ENCODE measurements at regions not wholly inside any gene's neighbourhood (a gene's known extent, or its start where the extent isn't known, plus 50 kb on each side); places are given as distances from the start of the nearest gene placed in this dataset.

DNA sequence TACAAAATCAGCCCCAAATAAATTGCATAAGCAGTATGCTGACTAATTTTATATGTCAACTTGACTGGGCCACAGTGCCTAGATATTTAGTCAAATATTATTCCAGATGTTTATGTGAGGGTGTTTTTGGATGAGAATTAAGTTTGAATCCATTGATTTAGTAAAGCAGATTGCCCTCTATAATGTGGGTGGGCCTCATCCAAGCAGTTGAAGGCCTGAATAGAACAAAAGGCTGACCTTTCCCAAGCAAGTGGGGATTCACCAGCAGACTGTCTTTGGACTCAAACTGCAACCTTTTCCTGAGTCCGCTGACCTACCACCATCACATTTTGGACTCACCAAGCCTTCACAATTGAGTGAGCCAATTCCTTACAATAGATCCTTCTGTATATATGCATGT is 186.4 kb downstream of the ARHGAP12 start:
- Histone ChIP-seq H3K4me1 (ENCODE audit: control insufficient read depth in 4 of 4, insufficient read depth in 4 of 4, low read length in 3 of 4) (no peaks in the 10 kb centered on the region), H3K27ac (ENCODE audit: low read depth in 1 of 2, low read length in 2 of 2) (no peak overlapping the region), H3K4me3 (ENCODE audit: low read depth in 1 of 3, low read length in 3 of 3) (no peak overlapping the region), H3K36me3 (ENCODE audit: control insufficient read depth in 4 of 4, insufficient read depth in 3 of 4, low read depth in 1 of 4, low read length in 3 of 4) (no peaks in the 10 kb centered on the region), H3K9ac (ENCODE audit: low read depth in 1 of 2, low read length in 2 of 2) (no peak overlapping the region), H3K27me3 (ENCODE audit: control insufficient read depth in 4 of 4, insufficient read depth in 4 of 4, low read length in 3 of 4) (no peaks in the 10 kb centered on the region), H3K9me3 (ENCODE audit: control insufficient read depth in 4 of 4, low read length in 3 of 4) (no peaks in the 10 kb centered on the region)
- TF ChIP-seq, protein P1, sequence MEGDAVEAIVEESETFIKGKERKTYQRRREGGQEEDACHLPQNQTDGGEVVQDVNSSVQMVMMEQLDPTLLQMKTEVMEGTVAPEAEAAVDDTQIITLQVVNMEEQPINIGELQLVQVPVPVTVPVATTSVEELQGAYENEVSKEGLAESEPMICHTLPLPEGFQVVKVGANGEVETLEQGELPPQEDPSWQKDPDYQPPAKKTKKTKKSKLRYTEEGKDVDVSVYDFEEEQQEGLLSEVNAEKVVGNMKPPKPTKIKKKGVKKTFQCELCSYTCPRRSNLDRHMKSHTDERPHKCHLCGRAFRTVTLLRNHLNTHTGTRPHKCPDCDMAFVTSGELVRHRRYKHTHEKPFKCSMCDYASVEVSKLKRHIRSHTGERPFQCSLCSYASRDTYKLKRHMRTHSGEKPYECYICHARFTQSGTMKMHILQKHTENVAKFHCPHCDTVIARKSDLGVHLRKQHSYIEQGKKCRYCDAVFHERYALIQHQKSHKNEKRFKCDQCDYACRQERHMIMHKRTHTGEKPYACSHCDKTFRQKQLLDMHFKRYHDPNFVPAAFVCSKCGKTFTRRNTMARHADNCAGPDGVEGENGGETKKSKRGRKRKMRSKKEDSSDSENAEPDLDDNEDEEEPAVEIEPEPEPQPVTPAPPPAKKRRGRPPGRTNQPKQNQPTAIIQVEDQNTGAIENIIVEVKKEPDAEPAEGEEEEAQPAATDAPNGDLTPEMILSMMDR (IDR thresholded peaks at IDR 0.05; ENCODE audit: low read depth, low read length, missing input control) = no peak
- TF ChIP-seq RXRA (IDR thresholded peaks at IDR 0.05) = no peak
- TF ChIP-seq GABPA (IDR thresholded peaks at IDR 0.05 in 1 of 2, conservative IDR thresholded peaks at IDR 0.05 in 1 of 2) = no peak
- no peak for TF ChIP-seq JUND (IDR thresholded peaks at IDR 0.05)
- TF ChIP-seq, protein P2, sequence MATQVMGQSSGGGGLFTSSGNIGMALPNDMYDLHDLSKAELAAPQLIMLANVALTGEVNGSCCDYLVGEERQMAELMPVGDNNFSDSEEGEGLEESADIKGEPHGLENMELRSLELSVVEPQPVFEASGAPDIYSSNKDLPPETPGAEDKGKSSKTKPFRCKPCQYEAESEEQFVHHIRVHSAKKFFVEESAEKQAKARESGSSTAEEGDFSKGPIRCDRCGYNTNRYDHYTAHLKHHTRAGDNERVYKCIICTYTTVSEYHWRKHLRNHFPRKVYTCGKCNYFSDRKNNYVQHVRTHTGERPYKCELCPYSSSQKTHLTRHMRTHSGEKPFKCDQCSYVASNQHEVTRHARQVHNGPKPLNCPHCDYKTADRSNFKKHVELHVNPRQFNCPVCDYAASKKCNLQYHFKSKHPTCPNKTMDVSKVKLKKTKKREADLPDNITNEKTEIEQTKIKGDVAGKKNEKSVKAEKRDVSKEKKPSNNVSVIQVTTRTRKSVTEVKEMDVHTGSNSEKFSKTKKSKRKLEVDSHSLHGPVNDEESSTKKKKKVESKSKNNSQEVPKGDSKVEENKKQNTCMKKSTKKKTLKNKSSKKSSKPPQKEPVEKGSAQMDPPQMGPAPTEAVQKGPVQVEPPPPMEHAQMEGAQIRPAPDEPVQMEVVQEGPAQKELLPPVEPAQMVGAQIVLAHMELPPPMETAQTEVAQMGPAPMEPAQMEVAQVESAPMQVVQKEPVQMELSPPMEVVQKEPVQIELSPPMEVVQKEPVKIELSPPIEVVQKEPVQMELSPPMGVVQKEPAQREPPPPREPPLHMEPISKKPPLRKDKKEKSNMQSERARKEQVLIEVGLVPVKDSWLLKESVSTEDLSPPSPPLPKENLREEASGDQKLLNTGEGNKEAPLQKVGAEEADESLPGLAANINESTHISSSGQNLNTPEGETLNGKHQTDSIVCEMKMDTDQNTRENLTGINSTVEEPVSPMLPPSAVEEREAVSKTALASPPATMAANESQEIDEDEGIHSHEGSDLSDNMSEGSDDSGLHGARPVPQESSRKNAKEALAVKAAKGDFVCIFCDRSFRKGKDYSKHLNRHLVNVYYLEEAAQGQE (IDR thresholded peaks at IDR 0.05) = no peak
- TF ChIP-seq RAD21 (IDR thresholded peaks at IDR 0.05) = no peak
- no peak for TF ChIP-seq TAF1 (conservative IDR thresholded peaks at IDR 0.05)
- TF ChIP-seq YY1 (IDR thresholded peaks at IDR 0.05) = no peak
- no peak for TF ChIP-seq NR2F2 (IDR thresholded peaks at IDR 0.05)
- no peak for DNase-seq (ENCODE audit: low spot score)
- whole genome bisulfite sequencing = 98% methylated on average over 1 of the region's 1 CpG

DNA sequence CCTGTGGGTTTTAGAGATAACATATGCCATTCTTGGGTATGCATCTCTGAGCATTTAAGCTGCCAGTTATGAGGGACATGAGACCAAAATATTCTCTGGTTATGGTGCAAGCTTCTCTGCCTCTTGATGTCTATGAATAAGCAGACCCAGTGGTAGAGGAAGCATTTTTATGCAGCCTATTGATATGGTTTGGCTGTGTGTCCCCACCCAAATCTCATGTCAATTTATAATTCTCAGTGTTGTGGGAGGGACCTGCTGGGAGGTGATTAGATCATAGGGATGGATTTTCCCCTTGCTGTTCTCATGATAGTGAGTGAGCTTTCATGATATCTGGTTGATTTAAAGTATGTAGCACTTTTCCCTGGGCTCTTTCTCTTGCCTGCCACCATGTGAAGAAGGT is 187.2 kb downstream of the ARHGAP12 start:
- no peak overlapping the region for H3K9ac ChIP-seq (ENCODE audit: low read depth in 1 of 2, low read length in 2 of 2)
- no peaks in the 10 kb centered on the region for H3K4me1 ChIP-seq (ENCODE audit: control insufficient read depth in 4 of 4, insufficient read depth in 4 of 4, low read length in 3 of 4)
- no peaks in the 10 kb centered on the region for H3K9me3 ChIP-seq (ENCODE audit: control insufficient read depth in 4 of 4, low read length in 3 of 4)
- H3K27ac ChIP-seq (ENCODE audit: low read depth in 1 of 2, low read length in 2 of 2) = no peak overlapping the region
- no peak overlapping the region for H3K4me3 ChIP-seq (ENCODE audit: low read depth in 1 of 3, low read length in 3 of 3)
- DNase-seq (ENCODE audit: low spot score) = no peak
- no peaks in the 10 kb centered on the region for H3K36me3 ChIP-seq (ENCODE audit: control insufficient read depth in 4 of 4, insufficient read depth in 3 of 4, low read depth in 1 of 4, low read length in 3 of 4)
- no peaks in the 10 kb centered on the region for H3K27me3 ChIP-seq (ENCODE audit: control insufficient read depth in 4 of 4, insufficient read depth in 4 of 4, low read length in 3 of 4)
- TF ChIP-seq, protein P3, sequence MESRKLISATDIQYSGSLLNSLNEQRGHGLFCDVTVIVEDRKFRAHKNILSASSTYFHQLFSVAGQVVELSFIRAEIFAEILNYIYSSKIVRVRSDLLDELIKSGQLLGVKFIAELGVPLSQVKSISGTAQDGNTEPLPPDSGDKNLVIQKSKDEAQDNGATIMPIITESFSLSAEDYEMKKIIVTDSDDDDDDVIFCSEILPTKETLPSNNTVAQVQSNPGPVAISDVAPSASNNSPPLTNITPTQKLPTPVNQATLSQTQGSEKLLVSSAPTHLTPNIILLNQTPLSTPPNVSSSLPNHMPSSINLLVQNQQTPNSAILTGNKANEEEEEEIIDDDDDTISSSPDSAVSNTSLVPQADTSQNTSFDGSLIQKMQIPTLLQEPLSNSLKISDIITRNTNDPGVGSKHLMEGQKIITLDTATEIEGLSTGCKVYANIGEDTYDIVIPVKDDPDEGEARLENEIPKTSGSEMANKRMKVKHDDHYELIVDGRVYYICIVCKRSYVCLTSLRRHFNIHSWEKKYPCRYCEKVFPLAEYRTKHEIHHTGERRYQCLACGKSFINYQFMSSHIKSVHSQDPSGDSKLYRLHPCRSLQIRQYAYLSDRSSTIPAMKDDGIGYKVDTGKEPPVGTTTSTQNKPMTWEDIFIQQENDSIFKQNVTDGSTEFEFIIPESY (IDR thresholded peaks at IDR 0.05) = no peak

DNA sequence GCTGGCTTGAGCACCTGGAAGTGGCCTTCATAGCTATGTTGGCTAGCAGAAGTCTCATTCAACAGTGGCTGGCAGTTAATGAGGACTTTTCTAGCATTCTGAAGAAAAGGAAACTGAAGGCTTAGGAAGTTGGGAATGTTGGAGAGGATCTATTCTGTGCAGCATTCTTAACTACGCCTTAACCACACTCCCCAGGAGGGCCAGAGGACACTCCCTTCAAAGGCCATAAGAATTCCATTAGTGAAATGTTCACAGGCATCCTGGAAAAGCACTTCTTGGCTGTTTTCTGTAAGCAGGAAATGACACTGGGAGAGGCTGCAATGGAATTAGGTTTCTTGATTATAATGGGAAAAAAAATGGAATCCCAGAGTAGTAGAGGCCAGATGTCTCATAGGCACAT is 188.9 kb downstream of the ARHGAP12 start:
- no peaks in the 10 kb centered on the region for H3K9me3 ChIP-seq (ENCODE audit: control insufficient read depth in 4 of 4, low read length in 3 of 4)
- no peaks in the 10 kb centered on the region for H3K36me3 ChIP-seq (ENCODE audit: control insufficient read depth in 4 of 4, insufficient read depth in 3 of 4, low read depth in 1 of 4, low read length in 3 of 4)
- H3K4me1 ChIP-seq (ENCODE audit: control insufficient read depth in 4 of 4, insufficient read depth in 4 of 4, low read length in 3 of 4) = no peaks in the 10 kb centered on the region
- 80% methylated on average over 1 of the region's 1 CpG for WGBS
- no peak for DNase-seq (ENCODE audit: low spot score)
- TF ChIP-seq RXRA (IDR thresholded peaks at IDR 0.05) = no peak
- TF ChIP-seq EGR1 (IDR thresholded peaks at IDR 0.05; ENCODE audit: low read depth in 2 of 2) = no peak
- TF ChIP-seq RAD21 (IDR thresholded peaks at IDR 0.05) = no peak
- TF ChIP-seq, protein P4, sequence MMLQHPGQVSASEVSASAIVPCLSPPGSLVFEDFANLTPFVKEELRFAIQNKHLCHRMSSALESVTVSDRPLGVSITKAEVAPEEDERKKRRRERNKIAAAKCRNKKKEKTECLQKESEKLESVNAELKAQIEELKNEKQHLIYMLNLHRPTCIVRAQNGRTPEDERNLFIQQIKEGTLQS (IDR thresholded peaks at IDR 0.05) = no peak
- no peak for TF ChIP-seq SP1 (IDR thresholded peaks at IDR 0.05)
- no peak for TF ChIP-seq YY1 (IDR thresholded peaks at IDR 0.05)
- TF ChIP-seq FOXA1 (IDR thresholded peaks at IDR 0.05) = no peak
- TF ChIP-seq GABPA (IDR thresholded peaks at IDR 0.05 in 1 of 2, conservative IDR thresholded peaks at IDR 0.05 in 1 of 2) = no peak
- TF ChIP-seq NR2F2 (IDR thresholded peaks at IDR 0.05) = no peak
- TF ChIP-seq JUND (IDR thresholded peaks at IDR 0.05) = no peak
- no peak overlapping the region for H3K27ac ChIP-seq (ENCODE audit: low read depth in 1 of 2, low read length in 2 of 2)
- H3K4me3 ChIP-seq (ENCODE audit: low read depth in 1 of 3, low read length in 3 of 3) = no peak overlapping the region
- no peak overlapping the region for H3K9ac ChIP-seq (ENCODE audit: low read depth in 1 of 2, low read length in 2 of 2)
- no peaks in the 10 kb centered on the region for H3K27me3 ChIP-seq (ENCODE audit: control insufficient read depth in 4 of 4, insufficient read depth in 4 of 4, low read length in 3 of 4)
